ENCODE measurements at regions not wholly inside any gene's neighbourhood (a gene's known extent, or its start where the extent isn't known, plus 50 kb on each side); places are given as distances from the start of the nearest gene placed in this dataset.

GRCh38 chr12:107957459-107957858 lies 171.6 kb upstream of the WSCD2 start:
- Histone ChIP-seq H3K27ac (no peak overlapping the region), H3K9me3 (no peaks in the 10 kb centered on the region), H3K4me3 (no peak overlapping the region), H3K36me3 (no peaks in the 10 kb centered on the region), H3K27me3 (replicated peaks; ENCODE audit: insufficient read depth) (no peaks in the 10 kb centered on the region), H3K4me1 (replicated peaks) (no peaks in the 10 kb centered on the region)
- intact Hi-C loops (cut with DNase I) = no loop called here
- TF ChIP-seq CTCF (IDR thresholded peaks at IDR 0.05) = no peak
- no peak for TF ChIP-seq POLR2AphosphoS5 (IDR thresholded peaks at IDR 0.05)
- TF ChIP-seq POLR2A (IDR thresholded peaks at IDR 0.05) = no peak
- DNase-seq (ENCODE audit: low spot score) = no peak

GRCh38 chr12:107963635-107964034 lies 165.5 kb upstream of the WSCD2 start:
- H3K27ac ChIP-seq = no peak overlapping the region
- no peaks in the 10 kb centered on the region for H3K27me3 ChIP-seq (replicated peaks; ENCODE audit: insufficient read depth)
- no peak overlapping the region for H3K4me3 ChIP-seq
- no peaks in the 10 kb centered on the region for H3K36me3 ChIP-seq
- H3K4me1 ChIP-seq (replicated peaks) = no peaks in the 10 kb centered on the region
- WGBS = 75% methylated on average over 6 of the region's 6 CpGs
- H3K9me3 ChIP-seq = no peaks in the 10 kb centered on the region
- intact Hi-C loops (cut with DNase I) = no loop called here
- TF ChIP-seq POLR2AphosphoS5 (IDR thresholded peaks at IDR 0.05) (no peak), POLR2A (IDR thresholded peaks at IDR 0.05) (no peak), CTCF (IDR thresholded peaks at IDR 0.05) (no peak)
- no peak for DNase-seq (ENCODE audit: low spot score)

GRCh38 chr12:107967170-107967569 lies 161.9 kb upstream of the WSCD2 start:
- Histone ChIP-seq H3K4me3 (no peak overlapping the region), H3K36me3 (no peaks in the 10 kb centered on the region), H3K4me1 (replicated peaks) (no peaks in the 10 kb centered on the region), H3K9me3 (no peaks in the 10 kb centered on the region), H3K27ac (no peak overlapping the region), H3K27me3 (replicated peaks; ENCODE audit: insufficient read depth) (no peaks in the 10 kb centered on the region)
- TF ChIP-seq POLR2AphosphoS5 (IDR thresholded peaks at IDR 0.05) (no peak), POLR2A (IDR thresholded peaks at IDR 0.05) (no peak), CTCF (IDR thresholded peaks at IDR 0.05) (no peak)
- DNase-seq (ENCODE audit: low spot score) = no peak
- 61% methylated on average over 4 of the region's 4 CpGs for WGBS
- intact Hi-C loops (cut with DNase I) = no loop called here

GRCh38 chr12:107973950-107974349 lies 155.1 kb upstream of the WSCD2 start:
- TF ChIP-seq POLR2AphosphoS5 (IDR thresholded peaks at IDR 0.05) (no peak), CTCF (IDR thresholded peaks at IDR 0.05) (no peak), POLR2A (IDR thresholded peaks at IDR 0.05) (no peak)
- no peak overlapping the region for H3K27ac ChIP-seq
- no peak for DNase-seq (ENCODE audit: low spot score)
- intact Hi-C loops (cut with DNase I) = no loop called here
- no peaks in the 10 kb centered on the region for H3K36me3 ChIP-seq
- H3K4me3 ChIP-seq = no peak overlapping the region
- H3K9me3 ChIP-seq = no peaks in the 10 kb centered on the region
- no peaks in the 10 kb centered on the region for H3K27me3 ChIP-seq (replicated peaks; ENCODE audit: insufficient read depth)
- H3K4me1 ChIP-seq (replicated peaks) = no peaks in the 10 kb centered on the region

- TF ChIP-seq POLR2A (IDR thresholded peaks at IDR 0.05) (no peak), POLR2AphosphoS5 (IDR thresholded peaks at IDR 0.05) (no peak), CTCF (IDR thresholded peaks at IDR 0.05) (no peak)
- intact Hi-C loops (cut with DNase I) = no loop called here
Observed at GRCh38 chr12:107976331-107976730, 152.8 kb upstream of the WSCD2 start.

More at GRCh38 chr12:107976331-107976730, 152.8 kb upstream of the WSCD2 start:
- Histone ChIP-seq H3K4me3 (no peak overlapping the region), H3K36me3 (no peaks in the 10 kb centered on the region), H3K9me3 (no peaks in the 10 kb centered on the region), H3K27ac (no peak overlapping the region), H3K4me1 (replicated peaks) (no peaks in the 10 kb centered on the region), H3K27me3 (replicated peaks; ENCODE audit: insufficient read depth) (no peaks in the 10 kb centered on the region)
- no peak for DNase-seq (ENCODE audit: low spot score)
